CD14-positive monocyte (primary cell): ENCODE measurements at regions not wholly inside any gene's neighbourhood (a gene's known extent, or its start where the extent isn't known, plus 50 kb on each side); places are given as distances from the start of the nearest gene placed in this dataset.

Source experiments
- DNase-seq, 3 donors: peaks; one replicate each; pipeline ENCODE4 v3.0.0-alpha.2; 2011 to 2022
- H2AFZ ChIP-seq: 2 replicates; pipeline ENCODE4 v1.6.0; 2012; ENCODE audit warnings: mild to moderate bottlenecking, low read depth, low read length, inconsistent platforms; ENCODE audit not compliant: insufficient read depth, poor library complexity, severe bottlenecking
- H3K27ac ChIP-seq, 2 donors: 1 replicate in 1 of 2; 2 replicates in 1 of 2; pipeline ENCODE4 v1.5.1; 2012 to 2013; ENCODE audit warnings: low read length in 2 of 2, control low read depth in 1 of 2, inconsistent platforms in 1 of 2, low read depth in 1 of 2, mild to moderate bottlenecking in 1 of 2
- H3K27me3 ChIP-seq, 2 donors: one replicate each; pipeline versions ENCODE4 v1.6.0 to v1.6.1; 2011 to 2013; ENCODE audit warnings: low read length in 2 of 2; ENCODE audit not compliant: control insufficient read depth in 2 of 2, insufficient read depth in 2 of 2
- H3K36me3 ChIP-seq, 2 donors: replicated peaks in 1 of 2; 1 replicate in 1 of 2; 2 replicates in 1 of 2; pipeline versions ENCODE4 v1.5.1 to v1.6.1; 2012 to 2013; ENCODE audit warnings: low read length in 2 of 2, control low read depth in 1 of 2, inconsistent platforms in 1 of 2, mild to moderate bottlenecking in 1 of 2; ENCODE audit not compliant: insufficient read depth in 2 of 2, control insufficient read depth in 1 of 2
- H3K4me1 ChIP-seq, 2 donors: 1 replicate in 1 of 2; 2 replicates in 1 of 2; pipeline versions ENCODE4 v1.5.1 to v1.6.1; 2012 to 2013; ENCODE audit warnings: low read length in 2 of 2, control low read depth in 1 of 2, inconsistent platforms in 1 of 2, mild to moderate bottlenecking in 1 of 2, moderate library complexity in 1 of 2; ENCODE audit not compliant: insufficient read depth in 2 of 2, control insufficient read depth in 1 of 2
- H3K4me2 ChIP-seq: replicated peaks from 2 replicates; pipeline ENCODE3; 2012; ENCODE audit warnings: low read length, moderate library complexity, mild to moderate bottlenecking; ENCODE audit not compliant: poor library complexity, severe bottlenecking; ENCODE audit errors: extremely low read depth
- H3K4me3 ChIP-seq, 3 experiments: fragments of 200-600 bp in 1 of 3; sonication (generic) in 1 of 3; replicated peaks in 1 of 3; 1 replicate in 2 of 3; 2 replicates in 1 of 3; pipeline ENCODE4 v1.5.1; 2011 to 2013; ENCODE audit warnings: low read length in 3 of 3, mild to moderate bottlenecking in 3 of 3, control low read depth in 2 of 3, low read depth in 2 of 3, inconsistent platforms in 1 of 3, moderate library complexity in 1 of 3
- H3K79me2 ChIP-seq: 2 replicates; pipeline ENCODE4 v1.6.0; 2012; ENCODE audit warnings: mild to moderate bottlenecking, control low read depth, inconsistent platforms, low read length, moderate library complexity; ENCODE audit not compliant: insufficient read depth
- H3K9ac ChIP-seq: 2 replicates; pipeline ENCODE4 v1.6.0; 2017; ENCODE audit warnings: low read length, mild to moderate bottlenecking; ENCODE audit not compliant: insufficient read depth, poor library complexity, severe bottlenecking
- H3K9me3 ChIP-seq, 2 donors: replicated peaks in 1 of 2; 1 replicate in 1 of 2; 2 replicates in 1 of 2; pipeline versions ENCODE4 v1.5.1 to v1.6.1; 2012 to 2013; ENCODE audit warnings: low read length in 2 of 2, control low read depth in 1 of 2; ENCODE audit not compliant: control insufficient read depth in 1 of 2, insufficient read depth in 1 of 2
- H4K20me1 ChIP-seq: 2 replicates; pipeline ENCODE4 v1.6.0; 2012; ENCODE audit warnings: mild to moderate bottlenecking, low read length, control low read depth, moderate library complexity; ENCODE audit not compliant: insufficient read depth
- H3K27ac Mint-ChIP-seq, 7 donors: one replicate each; pipeline ENCODE4 v1.8.0; 2020; ENCODE audit warnings: mild to moderate bottlenecking in 7 of 7, mixed read lengths in 7 of 7, moderate library complexity in 6 of 7, inconsistent platforms in 2 of 7
- H3K27me3 Mint-ChIP-seq, 3 donors: one replicate each; pipeline ENCODE4 v1.8.0; 2021 to 2022; ENCODE audit warnings: low read depth in 3 of 3, mild to moderate bottlenecking in 3 of 3, mixed read lengths in 3 of 3, moderate library complexity in 3 of 3, inconsistent platforms in 1 of 3
- H3K36me3 Mint-ChIP-seq, 2 donors: one replicate each; pipeline ENCODE4 v1.8.0; 2020; ENCODE audit warnings: mixed read lengths in 2 of 2, inconsistent platforms in 1 of 2, mild to moderate bottlenecking in 1 of 2
- H3K4me1 Mint-ChIP-seq: one replicate; pipeline ENCODE4 v1.8.0; 2020; ENCODE audit warnings: mild to moderate bottlenecking, mixed read lengths
- H3K4me3 Mint-ChIP-seq, 2 donors: one replicate each; pipeline ENCODE4 v1.8.0; 2020; ENCODE audit warnings: mild to moderate bottlenecking in 2 of 2, mixed read lengths in 2 of 2, moderate library complexity in 1 of 2
- H3K9me3 Mint-ChIP-seq, 7 donors: one replicate each; pipeline ENCODE4 v1.8.0; 2020 to 2022; ENCODE audit warnings: mixed read lengths in 7 of 7, mild to moderate bottlenecking in 6 of 7, moderate library complexity in 6 of 7, inconsistent platforms in 2 of 7
- WGBS: methylation state at CpG from one replicate; pipeline ENCODE4 v1.1.5; 2013; ENCODE audit warnings: missing lambda C conversion rate; ENCODE audit not compliant: insufficient coverage; 5-methylcytosine and 5-hydroxymethylcytosine counted together
- intact Hi-C, 2 donors: fragments of 100-400 bp; cut with micrococcal nuclease; formaldehyde crosslinking; loops; one replicate each; pipeline versions ENCODE4 v1.15.0 to v1.15.1; 2023
- TF ChIP-seq, protein P1 (sequence below): fragments of 200-600 bp; IDR thresholded peaks from one replicate; pipeline ENCODE4 v1.8.0; 2022; ENCODE audit warnings: antibody characterized with exemption, mild to moderate bottlenecking

DNA sequence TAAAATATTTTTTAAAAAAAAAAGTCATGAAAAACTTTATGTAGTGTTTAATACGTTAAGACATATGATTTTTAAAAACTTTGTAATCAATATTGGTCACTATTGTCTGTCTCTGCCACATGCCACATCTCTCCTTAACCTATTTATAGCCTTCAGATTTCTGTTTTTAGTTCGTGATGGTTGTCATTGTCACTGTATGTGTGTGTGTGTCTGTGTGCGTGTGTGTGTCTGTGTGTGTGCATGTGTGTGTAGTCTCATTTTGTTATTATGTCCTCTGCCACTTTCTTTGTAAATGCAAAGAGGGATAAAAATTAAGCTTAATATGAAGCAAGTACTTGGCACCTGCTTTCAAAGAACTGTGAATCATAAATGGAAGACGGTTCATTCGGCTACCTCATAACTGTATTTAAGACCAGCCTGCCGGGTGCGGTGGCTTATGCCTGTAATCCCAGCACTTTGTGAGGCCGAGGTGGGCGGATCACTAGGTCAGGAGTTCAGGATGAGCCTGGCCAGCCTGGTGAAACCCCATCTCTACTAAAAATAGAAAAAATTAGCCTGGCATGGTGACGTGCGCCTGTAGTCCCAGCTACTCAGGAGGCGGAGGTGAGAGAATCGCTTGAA lies 354.0 kb downstream of the ARL4A start:
- H3K27me3 Mint-ChIP-seq = no peaks in the 10 kb centered on the region
- no peak overlapping the region for H2AFZ ChIP-seq
- H3K9me3 Mint-ChIP-seq = peaks cover 0 to 2% (median 0%) of the 10 kb centered on the region in 7 donors
- TF ChIP-seq, protein P1, sequence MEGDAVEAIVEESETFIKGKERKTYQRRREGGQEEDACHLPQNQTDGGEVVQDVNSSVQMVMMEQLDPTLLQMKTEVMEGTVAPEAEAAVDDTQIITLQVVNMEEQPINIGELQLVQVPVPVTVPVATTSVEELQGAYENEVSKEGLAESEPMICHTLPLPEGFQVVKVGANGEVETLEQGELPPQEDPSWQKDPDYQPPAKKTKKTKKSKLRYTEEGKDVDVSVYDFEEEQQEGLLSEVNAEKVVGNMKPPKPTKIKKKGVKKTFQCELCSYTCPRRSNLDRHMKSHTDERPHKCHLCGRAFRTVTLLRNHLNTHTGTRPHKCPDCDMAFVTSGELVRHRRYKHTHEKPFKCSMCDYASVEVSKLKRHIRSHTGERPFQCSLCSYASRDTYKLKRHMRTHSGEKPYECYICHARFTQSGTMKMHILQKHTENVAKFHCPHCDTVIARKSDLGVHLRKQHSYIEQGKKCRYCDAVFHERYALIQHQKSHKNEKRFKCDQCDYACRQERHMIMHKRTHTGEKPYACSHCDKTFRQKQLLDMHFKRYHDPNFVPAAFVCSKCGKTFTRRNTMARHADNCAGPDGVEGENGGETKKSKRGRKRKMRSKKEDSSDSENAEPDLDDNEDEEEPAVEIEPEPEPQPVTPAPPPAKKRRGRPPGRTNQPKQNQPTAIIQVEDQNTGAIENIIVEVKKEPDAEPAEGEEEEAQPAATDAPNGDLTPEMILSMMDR = no peak
- H3K4me3 Mint-ChIP-seq = no peak overlapping the region
- no peak overlapping the region for H3K27ac Mint-ChIP-seq
- H3K9ac ChIP-seq = no peak overlapping the region
- H3K79me2 ChIP-seq = no peaks in the 10 kb centered on the region
- no peaks in the 10 kb centered on the region for H4K20me1 ChIP-seq
- no peaks in the 10 kb centered on the region for H3K36me3 ChIP-seq
- DNase-seq = no peak
- WGBS = 100% methylated on average over 8 of the region's 13 CpGs
- no peaks in the 10 kb centered on the region for H3K4me1 ChIP-seq
- no peak overlapping the region for H3K4me2 ChIP-seq
- H3K27me3 ChIP-seq = no peaks in the 10 kb centered on the region
- H3K4me1 Mint-ChIP-seq = no peaks in the 10 kb centered on the region
- H3K27ac ChIP-seq = no peak overlapping the region
- no peak overlapping the region for H3K4me3 ChIP-seq
- H3K36me3 Mint-ChIP-seq = no peaks in the 10 kb centered on the region
- H3K9me3 ChIP-seq = no peaks in the 10 kb centered on the region
- intact Hi-C loops = no loop called here

DNA sequence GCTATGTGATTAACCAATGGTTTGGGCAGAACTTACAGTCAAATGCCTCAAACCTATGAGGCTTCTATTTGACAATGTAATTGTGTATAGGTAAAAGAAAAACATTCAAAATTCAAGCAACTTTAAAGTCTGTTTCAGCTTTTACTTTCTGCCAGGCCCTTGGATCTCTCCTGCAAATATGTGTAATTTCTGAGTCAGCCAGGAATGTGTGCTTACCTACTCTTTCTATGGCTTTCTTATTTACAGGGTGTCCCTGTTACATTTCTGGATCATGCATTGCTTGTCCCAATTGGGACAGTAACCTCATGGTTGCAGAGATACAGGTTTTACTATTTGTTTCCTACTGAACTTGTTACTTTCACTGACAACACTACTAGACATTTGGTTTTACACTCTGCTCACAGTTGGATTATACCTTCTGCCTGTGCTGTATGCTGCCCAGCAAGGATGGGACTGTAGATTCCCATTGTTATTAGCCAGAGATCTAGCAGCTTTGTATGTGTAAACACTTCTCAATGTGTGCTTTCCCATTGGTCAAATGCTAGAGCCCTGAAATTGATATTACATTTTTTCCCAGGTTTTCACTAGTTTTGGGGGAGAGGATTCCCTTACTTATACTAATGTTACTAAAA lies 355.3 kb downstream of the ARL4A start:
- DNase-seq = no peak
- TF ChIP-seq, protein P1 = no peak
- H4K20me1 ChIP-seq = no peaks in the 10 kb centered on the region
- H2AFZ ChIP-seq = no peak overlapping the region
- no peaks in the 10 kb centered on the region for H3K4me1 Mint-ChIP-seq
- H3K36me3 ChIP-seq = no peaks in the 10 kb centered on the region
- H3K27me3 Mint-ChIP-seq = no peaks in the 10 kb centered on the region
- H3K36me3 Mint-ChIP-seq = no peaks in the 10 kb centered on the region
- no peaks in the 10 kb centered on the region for H3K27me3 ChIP-seq
- no peak overlapping the region for H3K9ac ChIP-seq
- H3K4me3 Mint-ChIP-seq = no peak overlapping the region
- H3K4me1 ChIP-seq = no peaks in the 10 kb centered on the region
- no peak overlapping the region for H3K27ac Mint-ChIP-seq
- H3K9me3 ChIP-seq = no peaks in the 10 kb centered on the region
- H3K27ac ChIP-seq = no peak overlapping the region
- H3K79me2 ChIP-seq = no peaks in the 10 kb centered on the region
- no peak overlapping the region for H3K4me2 ChIP-seq
- no peak overlapping the region for H3K4me3 ChIP-seq
- peaks cover 0 to 2% (median 0%) of the 10 kb centered on the region in 7 donors for H3K9me3 Mint-ChIP-seq
- intact Hi-C loops = no loop called here
